Stomach smooth muscle (tissue), 2 donors: ENCODE measurements at regions not wholly inside any gene's neighbourhood (a gene's known extent, or its start where the extent isn't known, plus 50 kb on each side); places are given as distances from the start of the nearest gene placed in this dataset.

ENCODE experiments used
- H3K27ac ChIP-seq: one replicate; pipeline ENCODE4 v1.7.0; 2013; ENCODE audit warnings: mild to moderate bottlenecking, low read length, inconsistent platforms
- H3K27me3 ChIP-seq, 2 donors: one replicate each; pipeline ENCODE4 v1.7.0; 2013; ENCODE audit warnings: low read length in 2 of 2; ENCODE audit not compliant: insufficient read depth in 2 of 2, control insufficient read depth in 1 of 2
- H3K36me3 ChIP-seq, 2 donors: one replicate each; pipeline ENCODE4 v1.7.0; 2013; ENCODE audit warnings: low read length in 2 of 2; ENCODE audit not compliant: control insufficient read depth in 2 of 2, insufficient read depth in 2 of 2
- H3K4me1 ChIP-seq: one replicate; pipeline ENCODE4 v1.7.0; 2013; ENCODE audit warnings: low read length; ENCODE audit not compliant: control insufficient read depth, insufficient read depth
- H3K4me3 ChIP-seq, 2 donors: one replicate each; pipeline ENCODE4 v1.7.0; 2013; ENCODE audit warnings: low read length in 2 of 2
- H3K9ac ChIP-seq, 2 donors: one replicate each; pipeline ENCODE4 v1.7.0; 2013; ENCODE audit warnings: low read length in 2 of 2, mild to moderate bottlenecking in 1 of 2
- H3K9me3 ChIP-seq, 2 donors: one replicate each; pipeline ENCODE4 v1.7.0; 2013; ENCODE audit warnings: low read length in 2 of 2; ENCODE audit not compliant: control insufficient read depth in 2 of 2
- donor health status: healthy.
- donor health status: Pancreatic carcinoma.

DNA sequence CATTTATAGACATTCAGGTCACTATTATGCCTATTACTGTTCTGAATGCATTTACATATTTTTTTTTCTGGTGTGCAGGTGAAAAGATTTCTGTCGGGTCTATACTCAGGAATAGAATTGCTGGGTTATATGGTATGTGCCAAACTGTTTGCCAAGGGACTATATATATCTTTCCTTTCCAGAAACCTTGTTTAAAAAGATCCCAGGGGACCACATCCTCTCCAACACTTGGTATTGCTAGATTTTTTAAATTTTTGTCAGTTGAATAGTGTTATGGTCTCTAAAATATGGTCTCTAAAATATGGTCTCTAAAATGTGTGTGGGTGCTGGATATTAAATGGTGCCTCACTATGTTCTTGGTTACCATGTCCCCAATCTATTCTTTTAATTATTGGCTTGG is 131.3 kb downstream of the INSIG2 start:
- Histone ChIP-seq H3K36me3 (no peaks in the 10 kb centered on the region), H3K4me3 (no peak overlapping the region), H3K4me1 (peaks cover 6% of the 10 kb centered on the region), H3K27ac (no peak overlapping the region), H3K27me3 (peaks cover 23 to 43% of the 10 kb centered on the region in 2 donors), H3K9me3 (peaks cover 0 to under 1% of the 10 kb centered on the region in 2 donors), H3K9ac (no peak overlapping the region)

DNA sequence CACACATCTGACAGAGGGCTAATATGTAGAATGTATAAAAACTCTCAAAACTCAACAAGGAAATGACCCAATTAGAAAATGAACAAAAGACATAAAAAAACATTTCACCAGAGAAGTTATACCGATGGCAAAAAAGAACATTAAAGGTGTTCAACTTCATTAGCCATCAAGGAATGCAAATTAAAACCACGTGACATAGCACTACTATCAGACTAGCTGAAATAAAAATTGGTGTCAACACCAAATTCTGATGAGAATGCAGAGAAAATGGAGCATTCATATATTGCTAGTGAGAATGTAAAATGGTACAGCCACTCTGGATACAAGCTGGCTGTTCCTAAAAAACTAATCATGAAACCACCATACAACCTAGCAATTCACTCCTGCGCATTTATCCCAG is 128.0 kb downstream of the INSIG2 start:
- Histone ChIP-seq H3K27me3 (peaks cover 3 to 9% of the 10 kb centered on the region in 2 donors), H3K4me1 (no peaks in the 10 kb centered on the region), H3K9ac (no peak overlapping the region)

DNA sequence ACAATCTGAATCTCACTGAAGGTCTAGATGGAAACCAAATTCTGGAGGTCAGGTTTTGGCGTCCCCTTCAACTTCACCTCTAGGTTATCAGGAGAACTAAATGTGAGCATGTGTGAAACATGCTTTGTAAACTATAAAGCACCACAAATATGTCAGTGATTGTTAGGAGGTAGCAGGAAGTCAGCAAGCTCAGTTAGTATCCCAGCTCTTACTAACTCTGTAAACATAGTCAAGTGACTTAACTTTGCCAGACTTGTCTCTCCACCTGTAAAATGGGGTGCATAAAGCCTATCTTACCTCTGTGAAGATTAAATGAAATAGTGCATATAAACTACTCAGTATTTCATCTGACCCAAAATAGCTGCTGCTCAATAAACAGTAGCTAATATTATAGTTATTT is 121.5 kb downstream of the INSIG2 start:
- no peak overlapping the region for H3K27ac ChIP-seq
- no peaks in the 10 kb centered on the region for H3K4me1 ChIP-seq
- H3K4me3 ChIP-seq: no peak overlapping the region
- H3K27me3 ChIP-seq: peaks cover 8 to 17% of the 10 kb centered on the region in 2 donors
- no peaks in the 10 kb centered on the region for H3K36me3 ChIP-seq
- peaks cover 0 to 5% of the 10 kb centered on the region in 2 donors for H3K9me3 ChIP-seq
- no peak overlapping the region for H3K9ac ChIP-seq

More for the DNA sequence above, 128.0 kb downstream of the INSIG2 start:
- Histone ChIP-seq H3K9me3 (peaks cover 0 to 5% of the 10 kb centered on the region in 2 donors), H3K4me3 (no peak overlapping the region), H3K36me3 (no peaks in the 10 kb centered on the region), H3K27ac (no peak overlapping the region)

DNA sequence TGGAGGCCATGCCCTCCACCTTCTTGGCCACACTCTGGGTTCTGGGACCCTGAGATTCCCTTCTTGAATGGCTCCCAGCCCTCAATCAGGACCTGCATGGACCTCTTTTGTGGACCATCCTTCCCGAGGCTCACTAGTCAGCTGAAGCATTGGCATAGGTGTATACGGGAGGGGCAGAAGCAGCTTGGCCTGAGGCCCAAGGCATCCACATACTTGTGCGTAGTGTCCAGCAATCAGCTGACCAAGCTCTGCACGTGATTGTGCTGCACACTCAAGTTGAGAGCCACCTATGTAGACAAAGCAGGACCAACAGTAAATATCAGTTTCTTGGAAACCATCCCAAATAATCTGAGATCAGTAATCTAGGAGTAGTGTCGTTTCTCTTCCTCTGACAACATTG is 119.6 kb downstream of the INSIG2 start:
- Histone ChIP-seq H3K27ac (no peak overlapping the region), H3K36me3 (no peaks in the 10 kb centered on the region), H3K4me1 (no peaks in the 10 kb centered on the region), H3K27me3 (peaks cover 11 to 21% of the 10 kb centered on the region in 2 donors), H3K9ac (no peak overlapping the region), H3K9me3 (no peaks in the 10 kb centered on the region), H3K4me3 (no peak overlapping the region)

DNA sequence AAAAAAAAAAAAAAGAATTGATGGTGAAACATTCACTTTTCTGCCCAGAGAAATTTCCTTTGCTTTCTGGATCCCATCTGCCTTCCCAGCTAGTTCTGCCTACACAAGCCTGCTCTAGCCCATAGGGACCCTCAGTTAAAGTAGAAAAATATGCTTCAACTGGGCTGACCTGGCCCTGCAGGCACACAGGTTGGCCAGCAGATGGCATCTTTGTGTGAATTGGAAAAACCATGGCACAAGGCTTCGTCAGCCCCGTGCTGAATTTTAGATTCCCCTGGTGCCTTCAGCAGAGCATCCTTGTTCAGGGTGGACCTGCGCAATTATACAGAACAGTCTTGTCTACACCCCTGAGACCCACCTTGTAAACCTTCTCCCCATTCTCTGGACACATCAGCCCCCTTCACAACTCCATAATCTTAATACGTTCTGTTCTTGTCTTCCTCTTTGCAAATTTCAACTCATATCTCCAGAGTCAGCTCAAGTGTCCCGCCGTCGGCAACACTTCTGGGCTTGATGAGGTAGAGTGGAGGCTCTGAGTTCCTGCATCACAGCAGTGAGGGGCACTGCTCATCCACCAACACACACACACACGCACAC is 114.5 kb downstream of the INSIG2 start:
- H3K9me3 ChIP-seq: no peaks in the 10 kb centered on the region
- H3K9ac ChIP-seq: no peak overlapping the region
- H3K27me3 ChIP-seq: peaks cover 7 to 11% of the 10 kb centered on the region in 2 donors
- no peaks in the 10 kb centered on the region for H3K36me3 ChIP-seq
- no peaks in the 10 kb centered on the region for H3K4me1 ChIP-seq
- no peak overlapping the region for H3K4me3 ChIP-seq
- H3K27ac ChIP-seq: no peak overlapping the region

DNA sequence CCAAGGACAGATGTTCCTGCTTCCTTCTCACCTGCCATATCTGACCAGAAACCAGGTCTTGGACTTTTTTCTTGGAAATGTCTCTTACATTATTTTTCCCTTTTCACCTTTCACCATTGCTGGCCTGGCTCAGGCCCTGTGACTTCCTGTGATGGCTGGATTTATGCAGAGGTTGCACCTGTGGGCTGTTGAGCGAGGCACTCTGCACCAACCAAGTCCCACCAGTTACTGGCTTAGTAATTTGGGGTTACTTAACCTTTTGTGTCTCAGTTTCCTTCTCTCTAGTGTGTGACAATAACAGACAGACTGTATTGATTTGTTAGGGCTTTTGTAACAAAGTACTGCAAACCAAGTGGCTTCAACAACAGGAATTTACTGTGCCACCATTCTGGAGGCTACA is 110.0 kb downstream of the INSIG2 start:
- Histone ChIP-seq H3K9me3 (no peaks in the 10 kb centered on the region), H3K36me3 (no peaks in the 10 kb centered on the region), H3K27me3 (peaks cover 0 to 4% of the 10 kb centered on the region in 2 donors), H3K27ac (no peak overlapping the region), H3K4me1 (no peaks in the 10 kb centered on the region), H3K9ac (no peak overlapping the region), H3K4me3 (no peak overlapping the region)

DNA sequence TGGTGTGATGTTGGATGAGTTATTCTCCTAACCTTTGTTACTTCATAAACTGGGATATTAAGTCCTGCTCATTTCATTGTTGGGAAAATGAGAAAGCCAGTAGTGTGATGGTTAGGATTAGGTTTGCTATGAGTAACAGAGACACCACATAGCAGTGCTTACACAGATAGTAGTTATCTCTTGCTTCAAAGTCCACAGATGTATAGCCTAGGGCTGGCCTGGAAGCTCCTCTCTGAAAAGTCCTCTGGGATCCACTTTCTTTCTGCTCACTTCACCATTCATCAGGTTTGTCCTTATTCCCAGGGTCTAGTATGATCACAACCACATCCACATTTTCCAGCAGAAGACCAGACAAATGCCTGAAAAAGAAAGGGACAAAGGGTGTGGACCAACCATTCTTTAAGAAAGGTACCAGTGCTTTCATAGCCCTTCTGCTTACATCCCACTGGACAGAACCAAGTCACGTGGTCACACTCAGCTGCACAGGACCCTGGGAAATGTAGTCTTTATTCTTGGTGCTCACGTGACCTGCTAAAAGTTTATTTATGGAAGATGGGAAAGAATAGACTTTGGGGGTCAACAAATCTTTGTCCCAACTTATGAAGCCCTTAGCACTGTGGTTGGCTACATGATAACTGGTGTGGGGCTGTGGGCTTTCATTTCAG is 108.9 kb downstream of the INSIG2 start:
- H3K4me1 ChIP-seq: no peaks in the 10 kb centered on the region
- H3K4me3 ChIP-seq: no peak overlapping the region
- no peak overlapping the region for H3K27ac ChIP-seq
- no peaks in the 10 kb centered on the region for H3K9me3 ChIP-seq
- peaks cover 0 to 2% of the 10 kb centered on the region in 2 donors for H3K27me3 ChIP-seq
- no peak overlapping the region for H3K9ac ChIP-seq
- H3K36me3 ChIP-seq: no peaks in the 10 kb centered on the region

DNA sequence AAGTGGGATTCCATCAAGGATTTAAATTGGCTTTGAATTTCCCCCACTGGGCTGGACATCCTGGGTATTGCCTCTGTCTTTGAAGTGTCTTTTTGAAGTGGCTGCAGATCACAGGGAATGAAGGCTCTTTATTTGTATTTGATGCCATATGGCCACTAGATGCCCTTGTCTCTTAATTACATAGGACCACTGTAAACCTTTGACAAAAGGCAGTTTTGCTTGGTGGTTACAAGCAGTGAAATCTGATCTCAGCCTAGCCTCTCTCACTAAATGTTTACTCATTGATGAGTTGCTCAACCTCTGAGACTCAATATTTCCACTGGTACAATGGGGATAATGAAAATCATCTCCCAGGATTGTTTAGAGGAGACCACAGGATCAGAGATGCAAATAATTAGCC is 102.2 kb downstream of the INSIG2 start:
- Histone ChIP-seq H3K9me3 (no peaks in the 10 kb centered on the region), H3K9ac (no peak overlapping the region), H3K36me3 (no peaks in the 10 kb centered on the region), H3K27me3 (peaks cover 0 to 2% of the 10 kb centered on the region in 2 donors), H3K27ac (no peak overlapping the region), H3K4me3 (no peak overlapping the region), H3K4me1 (peaks cover 3% of the 10 kb centered on the region)

DNA sequence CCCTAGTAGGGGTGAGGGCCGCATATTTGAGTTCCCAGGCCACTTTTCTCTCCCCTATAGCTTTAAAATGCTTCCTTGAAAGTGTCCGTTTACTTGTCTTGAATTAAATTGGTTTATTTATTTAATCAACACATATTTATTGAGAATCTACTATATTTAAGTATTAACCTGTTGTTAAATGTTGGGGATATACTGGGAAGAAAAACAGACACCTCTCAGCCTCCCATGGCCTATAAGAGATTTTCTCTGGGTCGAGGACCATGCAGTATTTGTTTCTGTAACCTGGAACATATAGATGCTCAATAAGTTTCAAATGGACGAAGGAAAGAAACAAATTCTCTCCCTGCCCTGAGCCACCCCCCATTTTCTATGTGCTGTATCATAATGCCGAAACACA is 98.6 kb downstream of the INSIG2 start:
- H3K9ac ChIP-seq: peak overlapping the region; percentile 82 to 90
- no peaks in the 10 kb centered on the region for H3K27me3 ChIP-seq
- peak overlapping the region; percentile 95 for H3K27ac ChIP-seq
- no peaks in the 10 kb centered on the region for H3K36me3 ChIP-seq
- H3K4me1 ChIP-seq: peaks cover 10% of the 10 kb centered on the region
- peak overlapping the region in 1 of 2 donors; percentile 86 for H3K4me3 ChIP-seq
- H3K9me3 ChIP-seq: no peaks in the 10 kb centered on the region

DNA sequence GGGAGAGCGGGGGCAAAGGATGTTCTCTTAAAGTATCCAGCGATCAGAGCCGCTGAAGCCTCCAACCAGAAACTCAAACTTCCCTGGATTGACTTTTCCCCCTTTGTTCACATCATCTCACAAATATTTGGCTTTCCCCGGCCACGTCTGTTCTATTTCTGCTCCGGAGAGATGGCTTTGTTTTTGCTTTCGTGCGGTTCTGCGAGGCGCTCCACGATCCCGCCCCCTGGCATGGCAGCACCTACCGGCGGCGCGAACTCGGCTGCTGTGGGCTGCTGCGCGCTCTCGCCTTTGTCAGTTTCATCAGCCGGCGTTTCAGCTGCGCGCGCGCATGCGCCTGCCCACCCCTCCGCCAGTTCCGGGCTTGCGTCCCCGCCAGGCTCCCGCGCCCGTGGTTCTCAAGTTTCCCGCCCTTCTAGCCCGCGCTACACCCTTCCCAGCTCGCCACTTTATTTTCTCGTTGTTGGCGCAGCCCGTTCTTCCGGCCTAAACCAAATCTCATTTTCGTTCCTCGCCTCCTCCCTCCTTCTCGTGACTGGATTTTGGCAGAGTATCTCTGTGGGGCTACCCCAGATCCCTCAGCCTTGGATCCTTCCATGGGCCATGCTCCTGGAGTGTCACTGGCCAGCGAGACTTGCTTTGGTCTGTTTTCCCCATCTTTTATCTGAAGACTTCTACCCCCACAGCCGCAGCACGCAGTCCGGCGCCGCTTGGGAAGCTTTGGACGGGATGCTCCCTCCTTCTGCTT is 98.0 kb downstream of the INSIG2 start:
- peak overlapping the region; percentile 82 to 90 for H3K9ac ChIP-seq

More for the DNA sequence above, 98.0 kb downstream of the INSIG2 start:
- Histone ChIP-seq H3K36me3 (no peaks in the 10 kb centered on the region), H3K27ac (peak overlapping the region; percentile 95), H3K9me3 (no peaks in the 10 kb centered on the region), H3K4me1 (peaks cover 10% of the 10 kb centered on the region), H3K27me3 (no peaks in the 10 kb centered on the region), H3K4me3 (peak overlapping the region; percentile 86)
